H1 (cell line): ENCODE measurements at regions not wholly inside any gene's neighbourhood (a gene's known extent, or its start where the extent isn't known, plus 50 kb on each side); places are given as distances from the start of the nearest gene placed in this dataset.

ENCODE experiments used
- CHD1 ChIP-seq: IDR thresholded peaks from 2 replicates; pipeline ENCODE4 v1.6.1; 2012; ENCODE audit warnings: low read depth, low read length, improper control_type of control experiment
- CTCF ChIP-seq, 3 experiments: IDR thresholded peaks; 1 replicate in 2 of 3; 2 replicates in 1 of 3; pipeline versions ENCODE4 v1.5.1 to v1.6.1; 2011; ENCODE audit warnings: low read length in 3 of 3, mild to moderate bottlenecking in 3 of 3, inconsistent platforms in 2 of 3, low read depth in 1 of 3, moderate library complexity in 1 of 3; ENCODE audit not compliant: insufficient read depth in 1 of 3; ENCODE audit errors: control extremely low read depth in 1 of 3
- HDAC2 ChIP-seq, 2 experiments: fragments of 300-600 bp in 1 of 2; sonication (generic) in 1 of 2; IDR thresholded peaks; 2 replicates each; pipeline ENCODE4 v1.6.1; 2011 to 2012; ENCODE audit warnings: low read depth in 2 of 2, low read length in 2 of 2, mild to moderate bottlenecking in 2 of 2, moderate library complexity in 2 of 2, borderline replicate concordance in 1 of 2, inconsistent platforms in 1 of 2
- JUND ChIP-seq: IDR thresholded peaks from 2 replicates; pipeline ENCODE4 v1.6.1; 2011; ENCODE audit warnings: mild to moderate bottlenecking, improper control_type of control experiment, low read length
- KDM1A ChIP-seq: fragments of 200-600, 300-600 bp; sonication (generic); IDR thresholded peaks from 2 replicates; pipeline ENCODE4 v1.7.1; 2016; ENCODE audit warnings: mild to moderate bottlenecking, low read length, borderline replicate concordance
- PHF8 ChIP-seq: fragments of 200-600 bp; sonication (generic); conservative IDR thresholded peaks from 2 replicates; pipeline ENCODE4 v1.7.1; 2012; ENCODE audit warnings: low read depth, mild to moderate bottlenecking, inconsistent platforms, low read length, moderate library complexity
- POLR2A ChIP-seq, 2 experiments: IDR thresholded peaks; 1 replicate in 1 of 2; 2 replicates in 1 of 2; pipeline ENCODE4 v1.6.1; 2011; ENCODE audit warnings: low read depth in 2 of 2, low read length in 2 of 2, mild to moderate bottlenecking in 2 of 2; ENCODE audit errors: control extremely low read depth in 1 of 2
- POLR2AphosphoS5 ChIP-seq: IDR thresholded peaks from 2 replicates; pipeline ENCODE4 v1.6.1; 2011; ENCODE audit warnings: low read depth, low read length
- RAD21 ChIP-seq, 2 experiments: IDR thresholded peaks in 1 of 2; conservative IDR thresholded peaks in 1 of 2; 2 replicates each; pipeline ENCODE4 v1.6.1; 2011; ENCODE audit warnings: low read depth in 2 of 2, low read length in 2 of 2, improper control_type of control experiment in 1 of 2, inconsistent platforms in 1 of 2, mild to moderate bottlenecking in 1 of 2, moderate library complexity in 1 of 2
- TAF1 ChIP-seq: IDR thresholded peaks from 2 replicates; pipeline ENCODE4 v1.6.1; 2011; ENCODE audit warnings: mild to moderate bottlenecking, low read depth, low read length
- ZNF274 ChIP-seq: IDR thresholded peaks from 2 replicates; pipeline ENCODE4 v1.7.0; 2012; ENCODE audit warnings: low read length, borderline replicate concordance; ENCODE audit errors: extremely low read depth
- TF ChIP-seq, protein P1 (sequence below): IDR thresholded peaks from 2 replicates; pipeline ENCODE4 v1.6.1; 2012; ENCODE audit warnings: inconsistent platforms

GRCh38 chr9:82736126-82736525, 326.8 kb downstream of the RASEF start:
- TF ChIP-seq, protein P1, sequence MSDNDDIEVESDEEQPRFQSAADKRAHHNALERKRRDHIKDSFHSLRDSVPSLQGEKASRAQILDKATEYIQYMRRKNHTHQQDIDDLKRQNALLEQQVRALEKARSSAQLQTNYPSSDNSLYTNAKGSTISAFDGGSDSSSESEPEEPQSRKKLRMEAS: no peak
- TF ChIP-seq CHD1 (no peak), POLR2AphosphoS5 (no peak), RAD21 (IDR thresholded peaks at IDR 0.05 in 1 of 2, conservative IDR thresholded peaks at IDR 0.05 in 1 of 2; ENCODE audit: low read depth in 2 of 2, low read length in 2 of 2) (no peak), JUND (no peak), HDAC2 (IDR thresholded peaks at IDR 0.05; ENCODE audit: borderline replicate concordance in 1 of 2, low read depth in 2 of 2, low read length in 2 of 2) (no peak), CTCF (IDR thresholded peaks at IDR 0.05; ENCODE audit: control extremely low read depth in 1 of 3, insufficient read depth in 1 of 3, low read depth in 1 of 3, low read length in 3 of 3) (no peak), POLR2A (IDR thresholded peaks at IDR 0.05; ENCODE audit: control extremely low read depth in 1 of 2, low read depth in 2 of 2, low read length in 2 of 2) (no peak), KDM1A (no peak), TAF1 (no peak), PHF8 (no peak), ZNF274 (no peak)
